ENCODE measurements at regions not wholly inside any gene's neighbourhood (a gene's known extent, or its start where the extent isn't known, plus 50 kb on each side); places are given as distances from the start of the nearest gene placed in this dataset.

DNA sequence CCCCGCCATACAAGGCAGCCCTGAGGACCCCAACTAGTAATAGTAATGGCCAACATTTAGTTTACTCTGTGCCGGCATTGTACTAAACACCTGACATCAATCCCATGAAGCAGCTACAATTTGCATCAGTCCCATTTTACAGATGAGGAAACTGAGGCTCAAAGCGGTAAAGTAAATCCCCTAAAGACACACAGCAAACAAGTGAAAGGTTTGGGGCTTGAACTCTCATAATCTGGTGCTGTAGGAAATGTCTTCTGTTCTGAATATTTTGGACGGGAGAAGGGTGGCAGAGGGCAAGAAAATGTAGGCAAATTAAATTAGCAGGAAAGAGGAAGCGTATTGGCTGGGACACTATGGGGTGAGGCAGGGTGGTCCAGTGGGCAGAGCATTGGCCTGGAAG is 160.3 kb upstream of the SYT13 start:
- Histone ChIP-seq H3K9me3 (replicated peaks; ENCODE audit: control insufficient read depth, insufficient read depth, low read length) (no peaks in the 10 kb centered on the region), H3K27me3 (ENCODE audit: control insufficient read depth in 2 of 2, insufficient read depth in 2 of 2, low read length in 2 of 2) (no peaks in the 10 kb centered on the region), H3K9ac (replicated peaks; ENCODE audit: extremely low read depth, insufficient read depth, low read length) (no peak overlapping the region), H3K4me1 (ENCODE audit: control insufficient read depth, extremely low read depth, insufficient read depth, low read length) (no peaks in the 10 kb centered on the region), H3K79me2 (ENCODE audit: control insufficient read depth, insufficient read depth, low read length) (no peaks in the 10 kb centered on the region), H2AFZ (ENCODE audit: low read depth, low read length) (no peak overlapping the region), H4K20me1 (replicated peaks; ENCODE audit: control insufficient read depth, extremely low read depth, insufficient read depth, low read length) (no peaks in the 10 kb centered on the region), H3K4me2 (ENCODE audit: insufficient read depth, low read length) (no peak overlapping the region), H3K4me3 (replicated peaks in 1 of 3; ENCODE audit: insufficient read depth in 1 of 3, low read depth in 1 of 3, low read length in 3 of 3) (no peak overlapping the region), H3K36me3 (ENCODE audit: control insufficient read depth in 2 of 2, extremely low read depth in 1 of 2, insufficient read depth in 2 of 2, low read length in 2 of 2) (no peaks in the 10 kb centered on the region), H3K9me1 (replicated peaks; ENCODE audit: control insufficient read depth, extremely low read depth, insufficient read depth, low read length) (no peaks in the 10 kb centered on the region), H3K27ac (ENCODE audit: insufficient read depth, low read depth, low read length) (no peak overlapping the region)
- DNase-seq (ENCODE audit: low read depth, low spot score) (no peak), FAIRE-seq (no peak)
- dilution Hi-C loops (cut with MboI; ENCODE audit: extremely low pct_ligation_motif_present, low sequenced_read_pairs) = no loop called here
- TF ChIP-seq CTCF (IDR thresholded peaks at IDR 0.05; ENCODE audit: extremely low read depth in 1 of 2, insufficient read depth in 1 of 2, low read depth in 1 of 2, low read length in 2 of 2) (no peak), JUN (IDR thresholded peaks at IDR 0.05; ENCODE audit: borderline replicate concordance, insufficient read depth, insufficient read length, low read depth) (no peak), POLR2AphosphoS5 (IDR thresholded peaks at IDR 0.05; ENCODE audit: insufficient read depth, low read depth, low read length) (no peak), FOS (IDR thresholded peaks at IDR 0.05; ENCODE audit: borderline replicate concordance, insufficient read depth, low read length) (no peak), MYC (IDR thresholded peaks at IDR 0.05; ENCODE audit: low read depth, low read length) (no peak), POLR2A (IDR thresholded peaks at IDR 0.05; ENCODE audit: low read depth, low read length) (no peak), GATA2 (IDR thresholded peaks at IDR 0.05; ENCODE audit: insufficient read depth, insufficient read length, low read depth, low read length) (no peak), EZH2 (IDR thresholded peaks at IDR 0.05; ENCODE audit: borderline replicate concordance, low read depth, low read length, severe bottlenecking) (no peak)
- TF ChIP-seq, protein P1, sequence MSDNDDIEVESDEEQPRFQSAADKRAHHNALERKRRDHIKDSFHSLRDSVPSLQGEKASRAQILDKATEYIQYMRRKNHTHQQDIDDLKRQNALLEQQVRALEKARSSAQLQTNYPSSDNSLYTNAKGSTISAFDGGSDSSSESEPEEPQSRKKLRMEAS (IDR thresholded peaks at IDR 0.05; ENCODE audit: insufficient read depth, insufficient read length) = no peak
- ChIA-PET POLR2A (no interaction called here), CTCF (interaction anchor here (1.2 kb wide), 1 partner anchor 11 kb away, joined by 4 read pairs; no protein-coding TSS in a partner anchor)
- BruUV-seq (replicated peaks) = no TSS peak
- intact Hi-C loops (cut with micrococcal nuclease) = no loop called here

Measured in endothelial cell of umbilical vein (primary cell).